ENCODE measurements at regions not wholly inside any gene's neighbourhood (a gene's known extent, or its start where the extent isn't known, plus 50 kb on each side); places are given as distances from the start of the nearest gene placed in this dataset.

GRCh38 chr2:221853297-221853696 lies 281.2 kb upstream of the EPHA4 start:
- Histone ChIP-seq H3K27ac (ENCODE audit: insufficient read depth, low read length) (no peak overlapping the region), H2AK9ac (replicated peaks; ENCODE audit: low read depth, low read length, poor library complexity) (no peak overlapping the region), H3K4ac (ENCODE audit: low read depth, low read length) (no peak overlapping the region), H3K36me3 (ENCODE audit: control insufficient read depth, insufficient read depth, low read length) (no peaks in the 10 kb centered on the region), H2BK120ac (ENCODE audit: low read depth, low read length) (no peak overlapping the region), H3K14ac (replicated peaks; ENCODE audit: low read depth, low read length) (no peak overlapping the region), H2BK15ac (ENCODE audit: low read depth, low read length) (no peak overlapping the region), H3K9me1 (ENCODE audit: insufficient read depth, low read length) (no peaks in the 10 kb centered on the region), H3K27me3 (ENCODE audit: control insufficient read depth, insufficient read depth, low read length) (no peaks in the 10 kb centered on the region), H2AK5ac (ENCODE audit: low read depth, low read length) (no peak overlapping the region), H3K79me1 (ENCODE audit: low read depth in 1 of 2, low read length in 2 of 2) (no peaks in the 10 kb centered on the region), H3K9me3 (ENCODE audit: control insufficient read depth, insufficient read depth, low read length) (no peaks in the 10 kb centered on the region; the same call in 1 of the 2 replicates), H3K56ac (ENCODE audit: extremely low read depth, insufficient read depth, low read length) (no peak overlapping the region), H4K5ac (ENCODE audit: low read depth, low read length) (no peak overlapping the region), H4K20me1 (ENCODE audit: insufficient read depth, low read length) (no peaks in the 10 kb centered on the region), H3K4me2 (ENCODE audit: low read depth, low read length) (no peak overlapping the region), H2AFZ (replicated peaks; ENCODE audit: low read length, poor library complexity) (no peak overlapping the region), H4K91ac (ENCODE audit: insufficient read depth, low read depth, low read length) (no peak overlapping the region), H3K23ac (ENCODE audit: low read depth, low read length) (no peak overlapping the region), H3K4me3 (ENCODE audit: insufficient read depth, low read depth, low read length) (no peak overlapping the region), H2BK20ac (ENCODE audit: low read depth, low read length) (no peak overlapping the region), H4K8ac (ENCODE audit: low read depth in 2 of 2, low read length in 2 of 2) (no peak overlapping the region), H3K18ac (ENCODE audit: low read depth, low read length) (no peak overlapping the region), H3K9ac (ENCODE audit: low read depth, low read length) (no peak overlapping the region), H2BK5ac (ENCODE audit: low read depth, low read length, poor library complexity, severe bottlenecking) (no peak overlapping the region), H3K4me1 (ENCODE audit: control insufficient read depth, insufficient read depth, low read length) (no peaks in the 10 kb centered on the region)
- no peak for TF ChIP-seq CEBPB (IDR thresholded peaks at IDR 0.05; ENCODE audit: low read depth, low read length)
- TF ChIP-seq SMC3 (IDR thresholded peaks at IDR 0.05; ENCODE audit: low read depth, low read length): no peak
- no peak for TF ChIP-seq CTCF (conservative IDR thresholded peaks at IDR 0.05; ENCODE audit: low read depth, low read length)
- no peak for TF ChIP-seq POLR2A (IDR thresholded peaks at IDR 0.05; ENCODE audit: low read depth, low read length)
- TF ChIP-seq MAFK (IDR thresholded peaks at IDR 0.05; ENCODE audit: low read depth, low read length): no peak
- TF ChIP-seq MXI1 (IDR thresholded peaks at IDR 0.05; ENCODE audit: borderline replicate concordance, low read depth, low read length): no peak
- TF ChIP-seq BHLHE40 (IDR thresholded peaks at IDR 0.05; ENCODE audit: low read depth, low read length): no peak
- no peak for TF ChIP-seq MAZ (IDR thresholded peaks at IDR 0.05; ENCODE audit: borderline replicate concordance, low read depth, low read length)
- no peak for TF ChIP-seq USF2 (IDR thresholded peaks at IDR 0.05; ENCODE audit: low read depth, low read length)
- TF ChIP-seq CHD1 (IDR thresholded peaks at IDR 0.05; ENCODE audit: low read depth, low read length): no peak
- TF ChIP-seq RCOR1 (IDR thresholded peaks at IDR 0.05; ENCODE audit: insufficient replicate concordance, low read length): no peak
- TF ChIP-seq FOS (IDR thresholded peaks at IDR 0.05; ENCODE audit: low read depth, low read length): no peak
- TF ChIP-seq RAD21 (IDR thresholded peaks at IDR 0.05; ENCODE audit: low read length): no peak
- ChIA-PET CTCF (no interaction called here), POLR2A (ENCODE audit: unreplicated experiment) (no interaction called here)
- in situ Hi-C loops (cut with MboI; ENCODE audit: low sequenced_read_pairs): no loop called here
- no CpG with 5 or more reads among the region's 1 CpG for WGBS, 2 experiments (ENCODE audit: extremely low coverage in 2 of 2, insufficient read length in 1 of 2)
- dilution Hi-C loops (cut with HindIII; ENCODE audit: low sequenced_read_pairs, unreplicated experiment): no loop called here
- no TSS peak for BruUV-seq (replicated peaks)
- ATAC-seq (ENCODE audit: low read depth) (no peak), DNase-seq (no peak)
- intact Hi-C loops (cut with micrococcal nuclease): no loop called here
